ENCODE measurements at regions not wholly inside any gene's neighbourhood (a gene's known extent, or its start where the extent isn't known, plus 50 kb on each side); places are given as distances from the start of the nearest gene placed in this dataset.
"Not testable (repeated sequence)": the region's sequence is repeated elsewhere in the genome, so short reads cannot be mapped to it uniquely, and the experiment has no call there.

DNA sequence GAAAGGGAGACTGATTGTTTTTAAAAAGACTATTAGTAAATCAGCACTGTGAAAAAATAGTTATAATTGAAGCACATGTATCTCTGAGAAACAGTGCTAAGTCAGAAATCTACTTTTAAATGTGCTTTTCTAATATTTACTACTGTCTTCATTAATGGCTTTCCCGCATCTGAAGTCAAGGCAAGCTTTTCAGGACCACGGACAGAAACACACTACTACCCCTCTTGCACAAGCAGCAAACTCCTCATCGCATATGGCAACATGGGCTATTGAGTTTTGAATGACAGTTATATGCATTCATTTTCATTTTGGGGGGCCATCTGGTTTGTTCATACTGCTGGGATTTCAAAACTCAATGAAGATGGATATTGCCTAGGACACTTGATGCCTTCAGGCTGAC lies 433.4 kb upstream of the CAMK1G start:
- DNase-seq (ENCODE audit: low read depth in 1 of 2, low spot score in 1 of 2), result peak; percentile 46 to 80
- no peak for TF ChIP-seq JUND (IDR thresholded peaks at IDR 0.05; ENCODE audit: low read depth)
- in situ Hi-C loops (cut with HindIII; ENCODE audit: low pct_unique_long_range_greater_than_20kb, low sequenced_read_pairs), result no loop called here

DNA sequence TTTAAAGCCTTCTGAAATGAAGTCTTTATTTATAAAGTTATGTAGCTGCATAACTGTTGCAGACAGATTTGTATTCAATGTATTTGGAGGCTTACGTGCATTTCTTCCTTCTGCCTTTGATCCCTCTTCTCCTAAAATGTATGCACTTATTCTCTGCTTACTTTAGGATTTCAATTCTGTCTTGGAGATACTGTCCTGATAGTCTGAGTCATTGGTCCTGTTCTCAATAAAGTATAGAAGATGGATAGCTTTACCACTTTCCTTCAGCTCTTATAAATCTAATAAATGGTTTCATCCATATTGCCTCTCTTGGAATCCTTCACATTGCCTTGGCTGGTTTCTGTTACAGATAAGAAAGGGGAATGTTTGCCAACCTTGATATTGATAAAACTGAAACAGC lies 430.1 kb upstream of the CAMK1G start:
- DNase-seq (ENCODE audit: low read depth in 1 of 2, low spot score in 1 of 2), result no peak
- no peak for TF ChIP-seq JUND (IDR thresholded peaks at IDR 0.05; ENCODE audit: low read depth)
- in situ Hi-C loops (cut with HindIII; ENCODE audit: low pct_unique_long_range_greater_than_20kb, low sequenced_read_pairs), result no loop called here

DNA sequence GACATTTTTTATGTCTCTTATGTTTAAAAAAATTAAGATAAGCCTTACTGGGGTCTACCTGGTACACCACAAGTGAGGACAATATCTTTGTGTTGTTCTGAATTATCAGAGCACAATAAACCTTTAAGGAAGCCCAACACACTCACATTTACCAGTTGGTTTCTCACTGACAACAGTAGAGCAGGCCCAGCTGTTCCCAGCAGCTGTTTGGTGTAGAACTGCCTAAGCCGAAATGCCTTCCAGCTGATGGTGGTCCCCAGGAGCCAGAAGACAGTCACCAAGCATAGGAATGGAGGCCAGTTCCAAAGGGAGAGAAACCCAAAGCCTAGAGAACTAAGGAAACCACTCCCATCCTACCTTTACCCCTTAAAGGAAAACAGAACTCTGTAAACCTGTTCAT lies 428.6 kb upstream of the CAMK1G start:
- no peak for DNase-seq (ENCODE audit: low read depth in 1 of 2, low spot score in 1 of 2)
- TF ChIP-seq JUND (IDR thresholded peaks at IDR 0.05; ENCODE audit: low read depth), result no peak
- in situ Hi-C loops (cut with HindIII; ENCODE audit: low pct_unique_long_range_greater_than_20kb, low sequenced_read_pairs), result no loop called here

DNA sequence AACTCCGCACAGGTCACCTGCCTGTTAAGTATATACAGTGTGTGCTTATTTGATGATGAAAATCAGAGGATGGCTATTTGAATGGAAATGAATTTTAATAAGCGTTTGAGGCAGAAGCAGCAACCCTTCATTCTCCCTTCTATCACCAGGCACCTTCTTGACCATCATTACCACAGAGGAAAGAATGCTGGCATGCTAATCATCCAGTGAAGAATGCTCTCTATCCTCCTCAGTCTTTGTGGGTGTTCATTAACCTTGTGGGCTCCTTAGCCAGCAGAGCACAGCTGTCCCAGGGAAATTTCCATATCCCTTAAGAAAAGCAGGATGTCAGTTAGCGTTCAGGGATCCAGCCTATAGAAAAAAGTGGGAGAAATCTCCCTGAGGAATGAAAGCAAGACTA lies 428.0 kb upstream of the CAMK1G start:
- in situ Hi-C loops (cut with HindIII; ENCODE audit: low pct_unique_long_range_greater_than_20kb, low sequenced_read_pairs), result no loop called here
- DNase-seq (ENCODE audit: low read depth in 1 of 2, low spot score in 1 of 2), result no peak
- TF ChIP-seq JUND (IDR thresholded peaks at IDR 0.05; ENCODE audit: low read depth), result no peak

DNA sequence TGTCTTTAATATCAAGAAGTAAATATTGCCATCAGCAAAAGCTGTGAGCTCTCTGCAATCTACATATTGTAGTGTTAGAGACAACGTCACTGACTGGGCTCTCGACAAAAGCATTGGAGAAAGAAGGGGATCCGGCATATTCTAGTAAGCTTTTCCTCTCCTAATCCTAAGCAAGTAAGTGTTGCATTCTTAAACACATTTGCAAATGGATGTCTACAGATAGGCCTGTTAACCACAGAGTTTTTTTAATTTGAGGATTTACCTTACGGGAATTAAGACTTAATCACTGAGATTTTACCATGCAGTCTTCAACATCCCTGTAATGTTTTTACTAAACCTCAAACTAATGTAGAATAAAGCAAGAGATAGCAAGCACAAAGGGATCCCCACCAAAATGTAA lies 426.5 kb upstream of the CAMK1G start:
- no peak for DNase-seq (ENCODE audit: low read depth in 1 of 2, low spot score in 1 of 2)
- in situ Hi-C loops (cut with HindIII; ENCODE audit: low pct_unique_long_range_greater_than_20kb, low sequenced_read_pairs), result no loop called here

DNA sequence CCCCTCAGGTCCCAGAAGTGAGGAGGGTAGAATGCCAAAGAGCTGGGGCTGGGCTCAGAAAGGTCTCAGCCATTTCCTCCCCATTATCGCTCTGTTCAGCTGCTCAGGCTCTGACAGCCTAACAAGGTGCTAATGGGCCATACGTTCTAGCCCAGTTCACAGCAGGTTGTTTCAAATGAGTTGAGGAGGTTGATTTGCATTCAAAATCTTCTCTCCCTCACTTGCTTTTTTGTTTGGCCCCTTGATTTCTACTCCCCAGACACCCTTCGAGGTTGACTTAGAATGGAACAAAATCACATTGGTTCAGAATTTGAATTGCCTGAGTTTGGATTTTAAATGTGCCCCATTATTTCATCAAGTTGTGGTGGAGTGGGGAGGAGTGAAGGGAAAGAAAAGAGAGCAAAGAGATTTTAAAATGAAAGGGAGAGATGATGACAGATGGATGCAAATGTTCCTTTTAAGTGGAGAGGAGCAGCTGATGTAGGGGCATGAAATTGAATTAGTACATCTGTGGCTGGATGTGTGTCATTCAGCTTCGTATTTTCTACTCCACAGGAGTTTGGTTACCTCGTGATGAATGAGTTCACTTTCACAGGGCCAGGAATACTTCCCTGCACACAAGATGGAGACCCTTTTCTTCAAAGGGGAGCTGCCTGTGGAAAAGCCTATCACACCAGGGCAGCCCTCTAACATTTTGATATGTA lies 425.8 kb upstream of the CAMK1G start:
- no peak for DNase-seq (ENCODE audit: low read depth in 1 of 2, low spot score in 1 of 2)
- in situ Hi-C loops (cut with HindIII; ENCODE audit: low pct_unique_long_range_greater_than_20kb, low sequenced_read_pairs), result no loop called here
- no peak for TF ChIP-seq JUND (IDR thresholded peaks at IDR 0.05; ENCODE audit: low read depth)

More for the DNA sequence above, 426.5 kb upstream of the CAMK1G start:
- TF ChIP-seq JUND (IDR thresholded peaks at IDR 0.05; ENCODE audit: low read depth), result no peak

DNA sequence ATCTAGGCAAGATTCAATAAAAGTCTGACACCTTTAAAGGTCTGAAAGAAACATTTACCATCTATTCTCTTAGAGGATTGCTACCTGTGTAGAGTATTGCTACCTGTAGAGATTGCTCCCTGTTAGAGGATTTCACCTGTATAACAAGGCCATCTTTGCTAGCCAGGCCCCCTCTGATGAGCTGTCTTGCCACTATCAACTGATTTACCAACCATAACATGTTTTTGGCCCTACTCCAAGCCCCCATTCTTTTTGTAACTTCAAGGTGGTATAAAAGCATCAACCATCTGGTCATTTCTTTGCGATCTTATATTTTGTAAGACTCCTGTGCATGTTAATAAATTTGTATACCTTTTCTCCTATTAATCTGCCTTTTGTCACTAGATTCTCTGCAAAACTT lies 424.7 kb upstream of the CAMK1G start:
- no peak for DNase-seq (ENCODE audit: low read depth in 1 of 2, low spot score in 1 of 2)
- TF ChIP-seq JUND (IDR thresholded peaks at IDR 0.05; ENCODE audit: low read depth), result no peak
- in situ Hi-C loops (cut with HindIII; ENCODE audit: low pct_unique_long_range_greater_than_20kb, low sequenced_read_pairs), result no loop called here

DNA sequence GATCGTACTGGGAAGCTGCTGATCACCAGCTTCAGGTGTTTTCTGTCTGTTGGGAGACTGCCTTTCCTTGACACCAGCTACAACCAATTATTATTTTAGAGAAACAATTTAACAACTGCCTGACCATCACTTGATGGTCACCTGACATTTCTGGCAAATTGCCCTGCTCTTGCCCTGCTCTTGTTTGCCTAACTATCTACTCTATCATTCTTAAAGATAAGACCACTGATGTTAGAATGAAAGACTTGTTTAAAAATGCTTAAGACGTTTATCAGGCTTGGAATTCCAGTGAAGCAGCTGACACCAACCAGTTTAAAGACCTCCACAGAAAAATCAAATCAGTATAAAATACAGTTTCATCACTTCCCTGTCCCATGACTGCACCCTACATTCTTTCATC lies 423.3 kb upstream of the CAMK1G start:
- DNase-seq (ENCODE audit: low read depth in 1 of 2, low spot score in 1 of 2), result no peak
- TF ChIP-seq JUND (IDR thresholded peaks at IDR 0.05; ENCODE audit: low read depth), result no peak
- in situ Hi-C loops (cut with HindIII; ENCODE audit: low pct_unique_long_range_greater_than_20kb, low sequenced_read_pairs), result no loop called here

DNA sequence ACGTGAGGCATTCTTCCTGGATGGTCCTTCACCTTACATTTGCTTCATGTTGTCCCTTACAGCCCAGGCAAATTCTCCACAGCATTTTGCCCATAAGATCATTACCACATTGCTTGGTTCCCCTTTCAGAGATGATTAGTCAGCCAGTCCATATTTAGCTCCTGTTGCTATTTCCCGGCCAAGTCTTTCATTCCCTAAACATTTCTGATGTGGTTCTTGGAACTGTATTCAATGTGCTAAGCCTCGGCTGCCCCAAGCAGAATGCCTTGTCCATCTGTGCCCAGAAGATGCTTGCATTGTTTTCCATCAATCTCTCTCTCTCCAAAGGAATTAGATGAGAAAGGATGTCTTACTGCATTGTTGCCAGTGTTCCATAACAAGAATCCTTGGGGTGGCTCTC lies 420.9 kb upstream of the CAMK1G start:
- no peak for DNase-seq (ENCODE audit: low read depth in 1 of 2, low spot score in 1 of 2)
- TF ChIP-seq JUND (IDR thresholded peaks at IDR 0.05; ENCODE audit: low read depth), result no peak
- in situ Hi-C loops (cut with HindIII; ENCODE audit: low pct_unique_long_range_greater_than_20kb, low sequenced_read_pairs), result no loop called here

DNA sequence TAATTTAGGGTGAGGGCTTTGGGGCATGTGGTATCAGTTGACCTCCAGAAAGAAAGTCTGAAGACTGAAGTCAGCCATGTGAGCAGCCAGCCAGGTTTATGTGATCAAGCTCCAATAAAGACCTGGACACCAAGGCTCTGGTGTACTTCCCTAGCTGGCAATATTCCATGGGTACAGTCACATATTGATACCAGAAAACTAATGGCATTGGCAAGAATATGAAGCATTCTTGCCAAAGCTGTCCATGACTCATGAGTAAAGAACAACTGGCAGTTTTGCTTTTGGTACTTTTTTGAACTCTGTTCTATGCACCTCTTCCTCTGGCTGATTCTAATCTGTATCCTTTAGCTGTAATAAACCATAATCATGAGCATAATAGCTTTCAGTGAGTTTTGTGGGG lies 415.3 kb upstream of the CAMK1G start:
- in situ Hi-C loops (cut with HindIII; ENCODE audit: low pct_unique_long_range_greater_than_20kb, low sequenced_read_pairs), result no loop called here
- TF ChIP-seq JUND (IDR thresholded peaks at IDR 0.05; ENCODE audit: low read depth), result no peak
- DNase-seq (ENCODE audit: low read depth in 1 of 2, low spot score in 1 of 2), result no peak

DNA sequence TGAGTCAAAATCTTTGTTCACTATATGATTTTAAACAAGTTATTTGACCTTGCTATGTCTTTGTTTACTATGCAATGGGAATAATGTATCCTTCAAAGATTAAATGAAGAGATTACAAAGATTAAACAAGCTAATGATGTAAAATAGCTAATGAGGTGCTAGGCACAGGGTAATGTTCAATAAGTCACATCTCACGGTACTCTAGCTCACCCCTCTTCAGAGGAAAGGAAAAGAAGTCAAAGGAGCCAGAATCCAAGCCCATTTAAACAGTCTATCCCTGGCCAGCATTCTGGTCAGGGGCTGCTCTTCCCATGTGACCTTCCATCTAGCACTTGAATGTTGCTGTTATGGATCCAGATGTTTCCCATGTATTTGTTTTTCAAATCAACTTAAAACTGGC lies 412.4 kb upstream of the CAMK1G start:
- in situ Hi-C loops (cut with HindIII; ENCODE audit: low pct_unique_long_range_greater_than_20kb, low sequenced_read_pairs), result no loop called here
- DNase-seq (ENCODE audit: low read depth in 1 of 2, low spot score in 1 of 2), result no peak
- TF ChIP-seq JUND (IDR thresholded peaks at IDR 0.05; ENCODE audit: low read depth), result no peak

DNA sequence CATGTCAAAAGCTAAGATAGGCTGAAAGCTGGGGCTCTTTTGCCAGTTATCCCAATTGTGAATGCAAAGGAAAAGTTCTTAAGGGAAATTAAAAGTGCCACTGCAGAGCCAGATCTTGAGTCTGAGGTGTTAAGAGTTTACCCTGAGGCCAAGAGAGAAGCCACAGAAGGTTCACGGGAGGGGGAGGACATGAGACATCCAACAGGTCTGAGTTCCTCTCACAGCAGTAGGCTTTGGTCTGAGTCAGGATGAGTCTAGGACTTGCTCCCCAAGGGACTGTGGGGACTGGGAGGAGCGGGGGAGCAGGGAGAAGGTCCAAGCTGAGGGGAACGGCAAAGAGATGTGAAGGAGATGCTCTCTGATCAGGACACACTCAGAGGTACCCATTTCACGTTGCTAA lies 411.2 kb upstream of the CAMK1G start:
- TF ChIP-seq JUND (IDR thresholded peaks at IDR 0.05; ENCODE audit: low read depth), result no peak
- in situ Hi-C loops (cut with HindIII; ENCODE audit: low pct_unique_long_range_greater_than_20kb, low sequenced_read_pairs), result no loop called here
- DNase-seq (ENCODE audit: low read depth in 1 of 2, low spot score in 1 of 2), result no peak

DNA sequence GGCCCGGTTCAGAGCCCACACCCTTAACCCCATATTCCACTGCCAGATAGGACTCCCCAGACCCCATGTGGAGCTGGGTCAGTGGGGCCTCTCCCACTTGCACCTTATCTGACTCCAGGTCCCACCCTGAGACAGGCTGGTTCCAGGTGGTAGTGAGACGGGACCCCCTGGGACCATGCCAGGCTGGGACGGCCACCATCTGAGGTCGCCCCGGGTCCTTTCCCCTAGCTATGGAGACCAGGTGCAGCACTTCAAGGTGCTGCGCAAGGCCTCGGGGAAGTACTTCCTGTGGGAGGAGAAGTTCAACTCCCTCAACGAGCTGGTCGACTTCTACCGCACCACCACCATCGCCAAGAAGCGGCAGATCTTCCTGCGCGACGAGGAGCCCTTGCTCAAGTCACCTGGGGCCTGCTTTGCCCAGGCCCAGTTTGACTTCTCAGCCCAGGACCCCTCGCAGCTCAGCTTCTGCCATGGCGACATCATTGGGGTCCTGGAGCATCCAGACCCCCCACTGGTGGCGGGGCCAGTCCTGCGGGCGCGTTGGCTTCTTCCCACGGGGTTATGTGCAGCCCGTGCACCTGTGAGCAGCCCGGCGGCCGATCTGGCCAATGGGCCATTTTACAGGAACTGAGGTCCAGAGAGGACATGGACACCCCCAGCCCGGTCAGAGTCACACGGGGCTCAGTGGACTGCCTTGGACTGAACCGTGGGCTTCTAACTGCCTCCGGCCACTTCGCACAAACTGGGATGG lies 410.5 kb upstream of the CAMK1G start:
- in situ Hi-C loops (cut with HindIII; ENCODE audit: low pct_unique_long_range_greater_than_20kb, low sequenced_read_pairs); DNase-seq (ENCODE audit: low read depth in 1 of 2, low spot score in 1 of 2): not testable (repeated sequence)

DNA sequence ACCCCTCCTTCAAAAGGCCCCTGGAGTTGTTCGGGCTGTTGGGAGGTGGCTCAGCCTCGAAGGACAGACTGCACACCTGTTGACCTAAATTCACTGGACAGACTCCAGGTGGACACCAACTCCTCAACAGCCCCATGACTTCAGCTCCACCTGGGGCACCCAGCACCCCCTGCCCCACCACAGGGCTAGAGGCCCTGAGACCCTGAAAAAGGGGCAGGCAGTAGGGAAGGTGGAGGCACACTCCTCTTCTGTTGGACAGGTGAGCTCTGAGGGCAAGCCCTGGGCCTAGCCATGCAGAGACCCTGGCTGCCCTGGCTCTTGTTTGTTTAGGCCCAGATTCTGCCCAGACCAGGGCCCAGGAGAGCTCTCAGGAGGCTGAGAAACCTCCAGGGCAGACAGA lies 409.7 kb upstream of the CAMK1G start:
- in situ Hi-C loops (cut with HindIII; ENCODE audit: low pct_unique_long_range_greater_than_20kb, low sequenced_read_pairs); DNase-seq (ENCODE audit: low read depth in 1 of 2, low spot score in 1 of 2): not testable (repeated sequence)
